T-helper 2 cell treated with Interferon-gamma antibody and Interleukin-4, amounts not matched to agents 5 μg/mL and 100 μg/mL, for 36 hours (primary cell): ENCODE measurements at regions not wholly inside any gene's neighbourhood (a gene's known extent, or its start where the extent isn't known, plus 50 kb on each side); places are given as distances from the start of the nearest gene placed in this dataset.
"Not testable (repeated sequence)": the region's sequence is repeated elsewhere in the genome, so short reads cannot be mapped to it uniquely, and the experiment has no call there.

ENCODE experiments used
- DNase-seq: peaks from one replicate; pipeline ENCODE4 v3.0.0; 2021; ENCODE audit warnings: low spot score
- H3K27ac Mint-ChIP-seq: one replicate; pipeline ENCODE4 v1.8.0; 2021; ENCODE audit warnings: mild to moderate bottlenecking, mixed read lengths
- H3K27me3 Mint-ChIP-seq: one replicate; pipeline ENCODE4 v1.8.0; 2021; ENCODE audit warnings: low read depth, mixed read lengths
- H3K36me3 Mint-ChIP-seq: one replicate; pipeline ENCODE4 v1.8.0; 2021; ENCODE audit warnings: low read depth, mixed read lengths
- H3K4me1 Mint-ChIP-seq: one replicate; pipeline ENCODE4 v1.8.0; 2021; ENCODE audit warnings: low read depth, mixed read lengths
- H3K4me3 Mint-ChIP-seq: one replicate; pipeline ENCODE4 v1.8.0; 2022; ENCODE audit warnings: mild to moderate bottlenecking, moderate library complexity, mixed read lengths
- H3K9me3 Mint-ChIP-seq: one replicate; pipeline ENCODE4 v1.8.0; 2021; ENCODE audit warnings: mixed read lengths

DNA sequence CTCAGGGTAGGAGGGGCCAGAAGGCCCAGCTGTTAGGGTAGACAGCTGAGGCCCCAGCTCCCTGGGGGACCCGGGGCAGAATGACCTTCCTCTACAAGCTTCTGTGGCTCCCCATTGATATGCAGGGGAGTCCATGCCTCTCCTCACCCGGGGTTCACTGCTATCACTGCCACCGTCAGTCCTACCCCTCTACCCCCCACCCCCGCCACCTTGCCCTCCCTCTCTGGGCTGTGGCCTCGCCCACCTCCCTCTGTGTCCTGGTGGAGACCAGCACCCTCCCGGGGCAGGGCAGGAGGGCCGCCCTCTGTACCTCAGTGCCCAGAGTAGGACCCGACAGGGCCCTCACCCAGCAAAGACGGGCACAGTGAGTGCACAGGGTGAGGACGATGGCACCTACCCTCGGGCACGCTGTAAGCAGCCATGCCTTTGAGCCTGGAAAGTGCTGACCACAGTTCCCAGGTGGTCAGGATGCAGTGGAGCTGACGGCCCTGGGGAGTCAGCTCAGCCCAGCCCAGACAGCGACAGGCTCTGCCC is 88.4 kb upstream of the SFSWAP start:
- H3K4me1 Mint-ChIP-seq, result no peaks in the 10 kb centered on the region
- H3K36me3 Mint-ChIP-seq, result peaks cover 2% of the 10 kb centered on the region
- peaks cover 13% of the 10 kb centered on the region for H3K27me3 Mint-ChIP-seq
- no peak for DNase-seq
- H3K4me3 Mint-ChIP-seq, result no peak overlapping the region
- peaks cover 4% of the 10 kb centered on the region for H3K9me3 Mint-ChIP-seq
- H3K27ac Mint-ChIP-seq, result no peak overlapping the region

GRCh38 chr12:131623404-131624368 is 87.2 kb upstream of the SFSWAP start:
- not testable (repeated sequence) for H3K4me3 Mint-ChIP-seq, H3K27ac Mint-ChIP-seq, H3K36me3 Mint-ChIP-seq, DNase-seq, H3K4me1 Mint-ChIP-seq, H3K9me3 Mint-ChIP-seq
- peaks cover 13% of the 10 kb centered on the region for H3K27me3 Mint-ChIP-seq

DNA sequence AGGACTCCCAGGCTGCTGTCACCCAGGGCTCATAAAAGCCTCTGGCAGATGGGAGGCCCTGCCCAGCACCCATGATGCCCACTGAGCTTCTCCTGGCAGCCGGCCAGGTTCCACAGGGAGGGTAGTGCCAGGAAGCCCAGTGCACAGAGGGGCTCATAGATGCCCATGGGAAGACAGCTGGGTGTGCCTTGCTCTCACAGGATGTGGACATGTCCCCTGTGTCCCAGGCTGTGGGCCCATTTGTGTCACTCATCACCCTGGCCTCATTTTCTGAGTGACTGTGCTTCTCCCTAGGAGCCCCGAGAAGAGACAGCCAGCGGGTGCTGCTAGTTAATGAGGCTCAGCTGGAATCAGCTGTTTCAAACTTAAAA is 86.5 kb upstream of the SFSWAP start:
- not testable (repeated sequence) for H3K9me3 Mint-ChIP-seq, H3K27me3 Mint-ChIP-seq, H3K4me1 Mint-ChIP-seq, DNase-seq, H3K36me3 Mint-ChIP-seq, H3K4me3 Mint-ChIP-seq
- H3K27ac Mint-ChIP-seq, result peak overlapping the region; percentile 36

DNA sequence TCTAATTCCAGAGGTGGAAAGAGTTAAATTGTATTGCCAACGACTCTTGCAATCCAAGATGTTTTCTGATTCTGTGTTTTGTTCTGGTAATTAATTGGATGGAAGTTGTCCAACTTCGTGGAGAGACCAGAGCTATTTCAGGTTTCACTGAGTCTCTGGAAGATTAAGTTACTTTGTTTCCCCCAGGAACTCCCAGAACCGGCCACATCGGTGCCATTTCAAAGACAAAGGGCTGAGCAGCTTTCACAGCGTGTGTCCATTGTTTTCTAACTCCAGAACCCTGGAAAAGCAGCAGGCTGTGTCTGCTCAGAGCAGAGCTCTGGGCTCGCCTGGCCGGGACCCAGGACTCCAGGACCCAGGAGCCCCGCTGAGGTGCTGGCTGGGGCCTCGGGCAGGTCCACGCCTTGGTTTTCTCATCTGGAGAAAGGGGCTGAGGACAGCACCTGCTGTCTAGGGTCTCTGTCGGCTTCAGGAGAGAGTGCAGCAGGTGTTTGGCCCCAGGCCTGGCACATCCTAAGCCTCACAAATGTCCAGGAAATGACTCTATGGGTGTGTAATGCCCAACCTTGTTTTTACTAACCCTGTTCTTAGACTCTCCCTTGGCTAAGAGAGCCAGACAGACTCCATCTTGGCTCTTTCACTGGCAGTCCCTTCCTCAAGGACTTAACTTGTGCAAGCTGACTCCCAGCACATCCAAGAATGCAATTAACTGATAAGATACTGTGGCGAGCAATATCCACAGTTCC is 86.0 kb upstream of the SFSWAP start:
- peak overlapping the region; percentile 45 for H3K27ac Mint-ChIP-seq
- not testable (repeated sequence) for H3K36me3 Mint-ChIP-seq, H3K27me3 Mint-ChIP-seq, H3K4me1 Mint-ChIP-seq, H3K4me3 Mint-ChIP-seq, DNase-seq, H3K9me3 Mint-ChIP-seq

- not testable (repeated sequence) for H3K36me3 Mint-ChIP-seq, H3K4me1 Mint-ChIP-seq, DNase-seq, H3K4me3 Mint-ChIP-seq, H3K9me3 Mint-ChIP-seq, H3K27me3 Mint-ChIP-seq
- peak overlapping the region; percentile 57 for H3K27ac Mint-ChIP-seq
These were observed 84.7 kb upstream of the SFSWAP start for GRCh38 chr12:131625966-131626722.

DNA sequence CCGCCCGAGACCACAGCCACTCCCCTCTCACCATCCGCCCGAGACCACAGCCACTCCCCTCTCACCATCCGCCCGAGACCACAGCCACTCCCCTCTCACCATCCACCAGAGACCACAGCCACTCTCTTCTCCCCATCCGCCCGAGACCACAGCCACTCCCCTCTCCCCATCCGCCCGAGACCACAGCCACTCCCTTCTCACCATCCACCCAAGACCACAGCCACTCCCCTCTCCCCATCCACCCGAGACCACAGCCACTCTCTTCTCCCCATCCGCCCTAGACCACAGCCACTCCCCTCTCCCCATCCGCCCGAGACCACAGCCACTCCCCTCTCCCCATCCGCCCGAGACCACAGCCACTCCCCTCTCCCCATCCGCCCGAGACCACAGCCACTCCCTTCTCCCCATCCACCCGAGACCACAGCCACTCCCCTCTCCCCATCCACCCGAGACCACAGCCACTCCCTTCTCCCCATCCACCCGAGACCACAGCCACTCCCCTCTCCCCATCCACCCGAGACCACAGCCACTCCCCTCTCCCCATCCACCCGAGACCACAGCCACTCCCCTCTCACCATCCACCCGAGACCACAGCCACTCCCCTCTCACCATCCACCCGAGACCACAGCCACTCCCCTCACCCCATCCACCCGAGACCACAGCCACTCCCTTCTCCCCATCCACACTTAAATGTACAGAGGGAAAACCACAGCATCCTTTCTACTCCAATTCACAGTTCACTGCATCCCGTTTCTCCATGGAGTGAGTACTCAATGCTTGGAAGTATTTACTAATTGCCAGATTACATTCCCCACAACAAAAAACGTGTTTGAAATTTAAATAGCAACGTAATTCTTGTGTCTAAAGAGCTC is 83.5 kb upstream of the SFSWAP start:
- H3K36me3 Mint-ChIP-seq, H3K9me3 Mint-ChIP-seq, H3K4me1 Mint-ChIP-seq, H3K27me3 Mint-ChIP-seq: not testable (repeated sequence)
- Mint-ChIP-seq H3K27ac (peak overlapping the region; percentile 91), H3K4me3 (peak overlapping the region; percentile 34)
- DNase-seq, result peak; percentile 42

GRCh38 chr12:131628023-131628740 is 82.7 kb upstream of the SFSWAP start:
- peaks cover 2% of the 10 kb centered on the region for H3K36me3 Mint-ChIP-seq
- H3K4me1 Mint-ChIP-seq, result peaks cover 3% of the 10 kb centered on the region
- H3K27ac Mint-ChIP-seq, result peak overlapping the region; percentile 91
- H3K4me3 Mint-ChIP-seq, result peak overlapping the region; percentile 34
- peaks cover 4% of the 10 kb centered on the region for H3K9me3 Mint-ChIP-seq
- no peak for DNase-seq
- peaks cover 9% of the 10 kb centered on the region for H3K27me3 Mint-ChIP-seq

DNA sequence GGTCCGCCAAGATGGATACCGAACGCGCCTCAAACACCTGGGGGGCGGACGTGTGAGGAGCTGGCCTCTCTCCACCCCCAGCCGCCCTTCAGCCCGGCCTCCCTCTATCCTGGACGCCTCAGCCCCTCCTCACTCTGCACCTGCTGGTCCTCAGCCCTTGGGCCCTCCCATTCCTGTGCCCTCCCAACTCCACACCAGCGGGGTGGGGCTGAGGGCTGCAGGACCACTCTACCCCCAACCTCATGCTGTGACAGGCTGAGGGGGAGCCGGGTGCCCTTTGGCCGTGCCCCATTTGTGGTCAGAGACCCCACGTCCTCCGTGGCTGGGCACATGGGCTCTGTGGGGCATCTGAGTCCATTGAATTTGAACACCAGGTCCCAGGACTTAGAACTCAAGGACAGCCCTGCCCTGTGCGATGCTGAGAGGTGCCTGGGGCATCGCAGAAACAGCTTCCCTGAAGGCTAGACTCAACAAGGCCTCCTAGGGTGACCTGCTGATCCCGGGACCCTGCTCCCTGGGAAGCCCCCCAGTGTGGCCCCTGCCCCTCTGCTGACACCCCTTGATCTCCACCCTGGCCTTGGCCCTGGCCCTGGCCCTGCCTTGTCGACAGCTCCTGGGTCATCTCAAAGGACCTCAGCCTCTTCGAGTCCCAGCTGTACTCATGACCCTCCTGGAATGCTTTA is 82.0 kb upstream of the SFSWAP start:
- Mint-ChIP-seq H3K27me3 (peaks cover 9% of the 10 kb centered on the region), H3K4me3 (no peak overlapping the region), H3K27ac (peak overlapping the region; percentile 57)

GRCh38 chr12:131631230-131631629 is 79.7 kb upstream of the SFSWAP start:
- peaks cover under 1% of the 10 kb centered on the region for H3K36me3 Mint-ChIP-seq
- no peak overlapping the region for H3K27ac Mint-ChIP-seq
- H3K9me3 Mint-ChIP-seq, result peaks cover under 1% of the 10 kb centered on the region
- no peak overlapping the region for H3K4me3 Mint-ChIP-seq
- DNase-seq, result no peak
- peaks cover 14% of the 10 kb centered on the region for H3K27me3 Mint-ChIP-seq
- peaks cover 3% of the 10 kb centered on the region for H3K4me1 Mint-ChIP-seq

More for the DNA sequence above, 82.0 kb upstream of the SFSWAP start:
- Mint-ChIP-seq H3K36me3 (peaks cover 2% of the 10 kb centered on the region), H3K9me3 (peaks cover 4% of the 10 kb centered on the region), H3K4me1 (peaks cover 3% of the 10 kb centered on the region)
- DNase-seq, result no peak

DNA sequence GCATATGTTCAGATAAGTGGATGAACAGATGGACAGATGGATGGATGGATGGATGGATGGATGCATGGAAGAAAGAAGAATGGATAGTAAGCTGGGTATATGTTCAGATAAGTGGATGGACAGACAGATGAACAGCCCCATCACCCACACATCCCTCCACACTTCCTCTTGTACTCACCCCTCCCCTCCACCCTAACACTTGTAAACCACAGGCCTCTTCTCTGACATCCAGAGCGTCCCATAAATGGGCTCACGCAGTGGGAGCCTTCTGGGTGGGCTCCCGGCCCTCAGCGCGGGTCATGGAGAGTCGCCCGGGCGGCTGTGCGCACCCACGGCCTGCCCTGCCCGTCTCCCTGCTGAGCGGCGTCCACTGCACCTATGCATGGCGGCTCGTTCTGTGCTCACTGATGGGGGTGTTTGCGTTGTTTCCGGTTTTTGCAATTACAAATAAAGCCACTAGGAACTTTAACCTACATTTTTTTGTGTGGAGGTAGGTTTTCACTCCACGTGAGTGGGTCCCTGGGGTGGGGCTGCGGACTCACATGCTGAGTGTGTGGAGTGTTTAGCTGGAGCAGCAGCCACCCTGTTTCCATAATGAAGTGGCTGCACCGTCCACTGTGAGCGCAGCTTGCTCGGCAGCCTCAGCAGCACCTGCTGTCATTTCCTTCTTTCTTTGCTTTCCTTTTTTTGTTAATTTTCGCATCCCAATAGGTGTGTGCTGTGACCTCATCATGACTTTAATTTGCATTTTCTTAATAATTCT is 78.8 kb upstream of the SFSWAP start:
- H3K4me1 Mint-ChIP-seq, DNase-seq, H3K27ac Mint-ChIP-seq, H3K9me3 Mint-ChIP-seq, H3K36me3 Mint-ChIP-seq, H3K4me3 Mint-ChIP-seq: not testable (repeated sequence)
- peaks cover 13% of the 10 kb centered on the region for H3K27me3 Mint-ChIP-seq

- H3K36me3 Mint-ChIP-seq, H3K27ac Mint-ChIP-seq, H3K4me3 Mint-ChIP-seq, H3K9me3 Mint-ChIP-seq, DNase-seq, H3K4me1 Mint-ChIP-seq: not testable (repeated sequence)
- H3K27me3 Mint-ChIP-seq, result peaks cover 13% of the 10 kb centered on the region
These were observed 78.3 kb upstream of the SFSWAP start for GRCh38 chr12:131632652-131633023.

- not testable (repeated sequence) for H3K4me1 Mint-ChIP-seq, H3K9me3 Mint-ChIP-seq, H3K27ac Mint-ChIP-seq, H3K36me3 Mint-ChIP-seq, DNase-seq, H3K4me3 Mint-ChIP-seq
- H3K27me3 Mint-ChIP-seq, result peaks cover 13% of the 10 kb centered on the region
These were observed 77.3 kb upstream of the SFSWAP start for GRCh38 chr12:131633610-131634009.
